WERI-Rb-1 (cell line): ENCODE measurements at regions not wholly inside any gene's neighbourhood (a gene's known extent, or its start where the extent isn't known, plus 50 kb on each side); places are given as distances from the start of the nearest gene placed in this dataset.

ENCODE experiments used
- DNase-seq: peaks from one replicate; pipeline ENCODE4 v3.0.0-alpha.2; 2020
- H3K27ac ChIP-seq: fragments of 250-450 bp; sonication (Bioruptor Pico); 2 replicates; pipeline ENCODE4 v1.5.1; 2020; ENCODE audit warnings: mild to moderate bottlenecking, moderate library complexity
- H3K27me3 ChIP-seq: fragments of 250-450 bp; sonication (Bioruptor Pico); 2 replicates; pipeline ENCODE4 v1.5.1; 2021; ENCODE audit warnings: mild to moderate bottlenecking, low read depth, moderate library complexity; ENCODE audit not compliant: insufficient read depth, severe bottlenecking
- H3K36me3 ChIP-seq: fragments of 250-450 bp; sonication (Bioruptor Pico); 2 replicates; pipeline ENCODE4 v1.5.1; 2020; ENCODE audit warnings: mild to moderate bottlenecking, moderate library complexity
- H3K4me3 ChIP-seq: 2 replicates; pipeline ENCODE4 v1.5.1; 2011; ENCODE audit warnings: low read depth, mild to moderate bottlenecking, control low read depth, low read length
- H3K9me3 ChIP-seq: fragments of 250-450 bp; sonication (Bioruptor Pico); 2 replicates; pipeline ENCODE4 v1.5.1; 2021; ENCODE audit warnings: mild to moderate bottlenecking, moderate library complexity; ENCODE audit not compliant: severe bottlenecking
- CTCF ChIP-seq: IDR thresholded peaks from 2 replicates; pipeline ENCODE4 v1.5.1; 2011; ENCODE audit warnings: low read depth, mild to moderate bottlenecking, control low read depth, inconsistent platforms, low read length

- TF ChIP-seq CTCF = no peak
- Histone ChIP-seq H3K36me3 (no peaks in the 10 kb centered on the region), H3K9me3 (peaks cover 3% of the 10 kb centered on the region), H3K27me3 (no peaks in the 10 kb centered on the region), H3K4me3 (no peak overlapping the region), H3K27ac (no peak overlapping the region)
- DNase-seq = no peak
Observed at GRCh38 chr4:92035666-92036065, 268.1 kb upstream of the GRID2 start.

GRCh38 chr4:92045718-92046117 is 258.0 kb upstream of the GRID2 start:
- no peaks in the 10 kb centered on the region for H3K27me3 ChIP-seq
- no peak for TF ChIP-seq CTCF
- DNase-seq = no peak
- no peaks in the 10 kb centered on the region for H3K9me3 ChIP-seq
- no peak overlapping the region for H3K27ac ChIP-seq
- H3K36me3 ChIP-seq = no peaks in the 10 kb centered on the region
- no peak overlapping the region for H3K4me3 ChIP-seq

GRCh38 chr4:92047209-92047875 is 256.4 kb upstream of the GRID2 start:
- H3K27ac ChIP-seq = no peak overlapping the region
- no peak for TF ChIP-seq CTCF
- no peak overlapping the region for H3K4me3 ChIP-seq
- H3K36me3 ChIP-seq = no peaks in the 10 kb centered on the region
- H3K9me3 ChIP-seq = no peaks in the 10 kb centered on the region
- DNase-seq = no peak
- no peaks in the 10 kb centered on the region for H3K27me3 ChIP-seq

- Histone ChIP-seq H3K4me3 (no peak overlapping the region), H3K27me3 (no peaks in the 10 kb centered on the region), H3K9me3 (no peaks in the 10 kb centered on the region), H3K36me3 (no peaks in the 10 kb centered on the region), H3K27ac (no peak overlapping the region)
- TF ChIP-seq CTCF = no peak
- DNase-seq = no peak
Observed at GRCh38 chr4:92050875-92051274, 252.9 kb upstream of the GRID2 start.

- no peak for DNase-seq
- H3K4me3 ChIP-seq = no peak overlapping the region
- H3K9me3 ChIP-seq = no peaks in the 10 kb centered on the region
- no peak overlapping the region for H3K27ac ChIP-seq
- no peak for TF ChIP-seq CTCF
- H3K36me3 ChIP-seq = no peaks in the 10 kb centered on the region
- H3K27me3 ChIP-seq = no peaks in the 10 kb centered on the region
Observed at GRCh38 chr4:92059615-92060014, 244.2 kb upstream of the GRID2 start.

- peak; percentile 30 for DNase-seq
- H3K9me3 ChIP-seq = no peaks in the 10 kb centered on the region
- 0 out of 2 replicates have a peak, but pooled peaks have one; percentile 25 for TF ChIP-seq CTCF
- H3K36me3 ChIP-seq = no peaks in the 10 kb centered on the region
- H3K4me3 ChIP-seq = no peak overlapping the region
- H3K27me3 ChIP-seq = no peaks in the 10 kb centered on the region
- no peak overlapping the region for H3K27ac ChIP-seq
Observed at GRCh38 chr4:92060333-92060732, 243.4 kb upstream of the GRID2 start.
